Stomach (tissue), 8 donors: ENCODE measurements at regions not wholly inside any gene's neighbourhood (a gene's known extent, or its start where the extent isn't known, plus 50 kb on each side); places are given as distances from the start of the nearest gene placed in this dataset.
A peak's percentile ranks its signal among the peaks of the same experiment; 100 is the strongest.

Source experiments
- DNase-seq, 2 donors: peaks; one replicate each; pipeline versions ENCODE4 v3.0.0 to v3.0.0-alpha.2; 2013 to 2019
- H3K27ac ChIP-seq, 5 donors: fragments of 200-600 bp in 4 of 5; sonication (generic) in 4 of 5; one replicate each; pipeline ENCODE4 v1.5.1; 2013 to 2019; ENCODE audit warnings: mild to moderate bottlenecking in 1 of 5, moderate library complexity in 1 of 5
- H3K27me3 ChIP-seq, 3 donors: fragments of 200-600 bp; sonication (generic); one replicate each; pipeline ENCODE4 v1.5.1; 2017 to 2019; ENCODE audit warnings: mixed run types in 1 of 3
- H3K36me3 ChIP-seq, 4 donors: fragments of 200-600 bp; sonication (generic); 1 replicate in 3 of 4; 2 replicates in 1 of 4; pipeline ENCODE4 v1.5.1; 2016 to 2019
- H3K4me1 ChIP-seq, 4 donors: fragments of 200-600 bp; sonication (generic); one replicate each; pipeline ENCODE4 v1.5.1; 2016 to 2019
- H3K4me3 ChIP-seq, 4 donors: fragments of 200-600 bp; sonication (generic) in 3 of 4; one replicate each; pipeline ENCODE4 v1.5.1; 2016 to 2019; ENCODE audit warnings: mild to moderate bottlenecking in 1 of 4
- H3K9me3 ChIP-seq, 4 donors: fragments of 200-600 bp; sonication (generic); one replicate each; pipeline ENCODE4 v1.5.1; 2016 to 2019
- CTCF ChIP-seq, 7 experiments: fragments of 450-650 bp in 4 of 7; fragments of 200-600 bp in 3 of 7; sonication (generic) in 3 of 7; IDR thresholded peaks; one replicate each; pipeline ENCODE4 v1.5.1; 2016 to 2019; ENCODE audit warnings: antibody characterized with exemption in 7 of 7, control low read depth in 2 of 7, mild to moderate bottlenecking in 1 of 7
- EP300 ChIP-seq: sonication (generic); formaldehyde crosslinking; IDR thresholded peaks from one replicate; pipeline ENCODE4 v1.6.1; 2017; ENCODE audit warnings: antibody characterized with exemption
- POLR2A ChIP-seq, 4 donors: fragments of 450-650 bp; IDR thresholded peaks; one replicate each; pipeline ENCODE4 v1.6.1; 2016; ENCODE audit warnings: antibody characterized with exemption in 4 of 4, control low read depth in 2 of 4, mild to moderate bottlenecking in 1 of 4, moderate library complexity in 1 of 4
- POLR2AphosphoS5 ChIP-seq, 3 donors: sonication (generic); formaldehyde crosslinking; IDR thresholded peaks; one replicate each; pipeline ENCODE4 v1.6.1; 2016; ENCODE audit warnings: antibody characterized with exemption in 3 of 3
- WGBS, 5 donors: extraction: QIAGEN DNeasy Blood & Tissue Kit in 3 of 5; methylation state at CpG; one replicate each; pipeline versions ENCODE4 v1.1.5 to v1.1.7; 2013 to 2018; 5-methylcytosine and 5-hydroxymethylcytosine counted together
- intact Hi-C: fragments of 100-400 bp; cut with DNase I; formaldehyde crosslinking; loops from one replicate; pipeline ENCODE4 v1.15.1; 2023; ENCODE audit warnings: low total_unique reads
- donor health status: healthy with polysubstance abuse.
- donor health status: Bipolar disorder and iron deficiency.
- donor health status: healthy.

GRCh38 chr13:28545583-28546333, 50.8 kb upstream of the FLT1 start:
- no peak overlapping the region for H3K27ac ChIP-seq
- no peaks in the 10 kb centered on the region for H3K36me3 ChIP-seq
- intact Hi-C loops = no loop called here
- no peaks in the 10 kb centered on the region for H3K4me1 ChIP-seq
- H3K9me3 ChIP-seq = peaks cover 0 to 16% (median 10%) of the 10 kb centered on the region in 4 donors
- DNase-seq = peak in 1 of 2 donors; percentile 19
- no peak overlapping the region for H3K4me3 ChIP-seq
- peaks cover 0 to 16% (median 0%) of the 10 kb centered on the region in 3 donors for H3K27me3 ChIP-seq
- TF ChIP-seq POLR2AphosphoS5 (IDR thresholded peaks at IDR 0.05) = no peak
- no peak for TF ChIP-seq CTCF (IDR thresholded peaks at IDR 0.05)
- TF ChIP-seq POLR2A (IDR thresholded peaks at IDR 0.05) = no peak
- no peak for TF ChIP-seq EP300
- 37 to 52% (median 47%) methylated on average over 5 of the region's 5 CpGs for WGBS, 5 donors
